Right lobe of liver (tissue), 4 donors: ENCODE measurements at regions not wholly inside any gene's neighbourhood (a gene's known extent, or its start where the extent isn't known, plus 50 kb on each side); places are given as distances from the start of the nearest gene placed in this dataset.

Source experiments
- POLR2A ChIP-seq: fragments of 450-650 bp; IDR thresholded peaks from one replicate; pipeline ENCODE4 v1.6.1; 2017; ENCODE audit warnings: antibody characterized with exemption, mild to moderate bottlenecking
- TF ChIP-seq, protein P1 (sequence below), 4 donors: fragments of 200-600 bp in 3 of 4; fragments of 450-650 bp in 1 of 4; IDR thresholded peaks; one replicate each; pipeline versions ENCODE4 v1.5.1 to v1.8.0; 2016 to 2022; ENCODE audit warnings: antibody characterized with exemption in 4 of 4, mild to moderate bottlenecking in 2 of 4
- donor health status: DM: no; HTN: no; CAD: no.
- donor health status: DM: no; HTN: no; CAD: no.
- donor health status: DM: no; HTN: yes; CAD: no.

DNA sequence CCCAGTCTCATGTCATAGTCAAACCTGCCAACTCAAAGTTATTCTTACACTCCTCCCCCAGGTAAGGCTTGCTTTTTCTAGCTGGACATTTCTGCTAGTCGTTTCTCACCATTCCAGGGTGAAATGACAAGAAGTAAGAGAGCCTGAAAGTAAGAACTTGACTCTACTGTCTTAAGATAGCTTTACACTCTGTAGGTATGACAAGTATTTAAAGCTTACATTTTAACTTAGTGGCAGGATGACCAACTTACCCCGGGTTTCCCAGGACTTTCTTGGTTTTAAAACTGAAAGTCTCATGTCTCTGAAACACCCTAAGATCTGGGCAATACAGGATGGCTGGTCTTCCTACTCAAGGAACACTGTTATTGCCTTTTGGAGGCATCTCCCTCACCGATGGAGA, 67.5 kb upstream of the PIK3R1 start:
- TF ChIP-seq, protein P1, sequence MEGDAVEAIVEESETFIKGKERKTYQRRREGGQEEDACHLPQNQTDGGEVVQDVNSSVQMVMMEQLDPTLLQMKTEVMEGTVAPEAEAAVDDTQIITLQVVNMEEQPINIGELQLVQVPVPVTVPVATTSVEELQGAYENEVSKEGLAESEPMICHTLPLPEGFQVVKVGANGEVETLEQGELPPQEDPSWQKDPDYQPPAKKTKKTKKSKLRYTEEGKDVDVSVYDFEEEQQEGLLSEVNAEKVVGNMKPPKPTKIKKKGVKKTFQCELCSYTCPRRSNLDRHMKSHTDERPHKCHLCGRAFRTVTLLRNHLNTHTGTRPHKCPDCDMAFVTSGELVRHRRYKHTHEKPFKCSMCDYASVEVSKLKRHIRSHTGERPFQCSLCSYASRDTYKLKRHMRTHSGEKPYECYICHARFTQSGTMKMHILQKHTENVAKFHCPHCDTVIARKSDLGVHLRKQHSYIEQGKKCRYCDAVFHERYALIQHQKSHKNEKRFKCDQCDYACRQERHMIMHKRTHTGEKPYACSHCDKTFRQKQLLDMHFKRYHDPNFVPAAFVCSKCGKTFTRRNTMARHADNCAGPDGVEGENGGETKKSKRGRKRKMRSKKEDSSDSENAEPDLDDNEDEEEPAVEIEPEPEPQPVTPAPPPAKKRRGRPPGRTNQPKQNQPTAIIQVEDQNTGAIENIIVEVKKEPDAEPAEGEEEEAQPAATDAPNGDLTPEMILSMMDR (IDR thresholded peaks at IDR 0.05): no peak
- TF ChIP-seq POLR2A: no peak
